ENCODE measurements at regions not wholly inside any gene's neighbourhood (a gene's known extent, or its start where the extent isn't known, plus 50 kb on each side); places are given as distances from the start of the nearest gene placed in this dataset.

DNA sequence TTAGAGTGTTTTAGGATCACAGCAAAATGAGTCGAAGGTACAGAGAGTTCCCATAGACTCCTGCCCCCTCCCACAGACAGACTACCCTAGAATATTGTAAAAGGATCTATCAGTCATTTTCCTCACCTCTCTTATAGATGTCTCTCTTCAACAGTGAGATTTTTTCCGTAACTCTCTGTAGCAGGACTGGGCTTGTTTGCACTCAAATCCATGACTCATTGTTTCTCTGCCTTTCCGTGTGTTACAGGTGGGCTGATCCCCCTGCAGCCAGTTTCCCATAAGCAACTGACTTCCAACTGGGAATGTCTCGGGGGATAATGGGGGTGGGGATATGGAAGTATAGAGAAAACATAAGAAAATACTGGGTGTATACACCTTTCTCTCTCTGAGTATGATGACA, 921.0 kb downstream of the GATA3 start:
- DNase-seq: no peak
- Histone ChIP-seq H3K36me3 (ENCODE audit: control insufficient read depth, insufficient read depth, low read length) (no peaks in the 10 kb centered on the region), H3K27ac (ENCODE audit: insufficient read depth, low read length, poor library complexity, severe bottlenecking) (no peak overlapping the region), H3K4me1 (ENCODE audit: control insufficient read depth, insufficient read depth, low read length, poor library complexity, severe bottlenecking) (no peaks in the 10 kb centered on the region), H3K9me3 (ENCODE audit: control insufficient read depth in 2 of 2, low read length in 2 of 2) (no peaks in the 10 kb centered on the region), H3K4me3 (ENCODE audit: low read depth, low read length) (no peak overlapping the region), H3K27me3 (ENCODE audit: control insufficient read depth, insufficient read depth, low read length) (no peaks in the 10 kb centered on the region)
- no peak overlapping the region for H3K27ac Mint-ChIP-seq
- no peak overlapping the region for H3K4me3 Mint-ChIP-seq
- no peaks in the 10 kb centered on the region for H3K27me3 Mint-ChIP-seq
- H3K4me1 Mint-ChIP-seq: no peaks in the 10 kb centered on the region
- ATAC-seq (ENCODE audit: low read depth in 2 of 2): no peak
- no peaks in the 10 kb centered on the region for H3K36me3 Mint-ChIP-seq
- H3K9me3 Mint-ChIP-seq: peaks cover 0 to 5% (median 0%) of the 10 kb centered on the region in 7 donors

DNA sequence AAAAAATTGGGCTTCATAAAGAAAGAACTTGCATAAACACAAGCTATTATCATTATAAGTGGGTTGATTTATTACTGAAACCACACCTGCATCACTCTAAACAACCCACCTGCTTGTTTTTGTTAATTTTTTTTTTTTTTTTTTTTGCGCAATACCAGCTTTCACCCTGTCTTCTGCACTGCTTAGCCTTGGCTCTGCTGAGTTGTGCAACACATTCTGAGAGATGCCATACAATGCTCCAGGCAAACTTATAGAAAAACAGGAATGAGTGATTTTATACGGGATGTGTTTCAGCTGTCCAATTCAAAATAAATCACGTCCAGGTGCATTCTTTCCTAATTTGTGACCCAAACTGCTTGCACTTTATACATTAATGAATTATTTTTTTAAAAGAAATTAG, 923.6 kb downstream of the GATA3 start:
- no peaks in the 10 kb centered on the region for H3K4me1 ChIP-seq (ENCODE audit: control insufficient read depth, insufficient read depth, low read length, poor library complexity, severe bottlenecking)
- Mint-ChIP-seq H3K9me3 (peaks cover 0 to 2% (median 0%) of the 10 kb centered on the region in 7 donors), H3K4me3 (no peak overlapping the region), H3K27me3 (no peaks in the 10 kb centered on the region), H3K4me1 (no peaks in the 10 kb centered on the region), H3K27ac (no peak overlapping the region), H3K36me3 (no peaks in the 10 kb centered on the region)
- H3K36me3 ChIP-seq (ENCODE audit: control insufficient read depth, insufficient read depth, low read length): no peaks in the 10 kb centered on the region
- DNase-seq (no peak), ATAC-seq (ENCODE audit: low read depth in 2 of 2) (no peak)
- no peaks in the 10 kb centered on the region for H3K9me3 ChIP-seq (ENCODE audit: control insufficient read depth in 2 of 2, low read length in 2 of 2)
- no peak overlapping the region for H3K4me3 ChIP-seq (ENCODE audit: low read depth, low read length)
- H3K27me3 ChIP-seq (ENCODE audit: control insufficient read depth, insufficient read depth, low read length): no peaks in the 10 kb centered on the region
- H3K27ac ChIP-seq (ENCODE audit: insufficient read depth, low read length, poor library complexity, severe bottlenecking): no peak overlapping the region

DNA sequence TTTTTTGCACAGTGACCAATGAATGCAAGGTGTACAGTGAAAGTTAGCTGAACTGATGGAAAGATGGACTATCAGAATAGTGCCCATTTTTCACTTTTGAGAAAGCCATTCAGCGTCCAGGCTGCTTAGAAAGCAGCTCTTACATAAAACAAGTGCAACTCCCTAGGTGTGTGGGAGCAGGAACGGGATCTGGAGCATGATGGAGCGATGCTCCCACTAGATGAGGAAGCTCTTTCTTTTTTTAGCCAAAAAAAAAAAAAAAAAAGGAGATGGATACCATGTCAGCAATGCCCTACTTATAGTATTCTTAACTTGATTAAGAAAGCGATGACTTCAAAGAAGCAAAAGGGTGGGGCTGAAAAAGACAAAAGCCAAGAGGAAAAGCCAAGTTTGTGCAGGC, 925.5 kb downstream of the GATA3 start:
- peaks cover 0 to 2% (median 0%) of the 10 kb centered on the region in 7 donors for H3K9me3 Mint-ChIP-seq
- H3K36me3 ChIP-seq (ENCODE audit: control insufficient read depth, insufficient read depth, low read length): no peaks in the 10 kb centered on the region
- H3K9me3 ChIP-seq (ENCODE audit: control insufficient read depth in 2 of 2, low read length in 2 of 2): no peaks in the 10 kb centered on the region
- DNase-seq (no peak), ATAC-seq (ENCODE audit: low read depth in 2 of 2) (no peak)
- no peak overlapping the region for H3K4me3 Mint-ChIP-seq
- no peaks in the 10 kb centered on the region for H3K36me3 Mint-ChIP-seq
- H3K4me1 ChIP-seq (ENCODE audit: control insufficient read depth, insufficient read depth, low read length, poor library complexity, severe bottlenecking): no peaks in the 10 kb centered on the region
- no peak overlapping the region for H3K4me3 ChIP-seq (ENCODE audit: low read depth, low read length)
- H3K27me3 Mint-ChIP-seq: no peaks in the 10 kb centered on the region
- H3K4me1 Mint-ChIP-seq: no peaks in the 10 kb centered on the region
- H3K27me3 ChIP-seq (ENCODE audit: control insufficient read depth, insufficient read depth, low read length): no peaks in the 10 kb centered on the region
- H3K27ac Mint-ChIP-seq: peak overlapping the region in 1 of 3 donors; percentile 9
- H3K27ac ChIP-seq (ENCODE audit: insufficient read depth, low read length, poor library complexity, severe bottlenecking): no peak overlapping the region

DNA sequence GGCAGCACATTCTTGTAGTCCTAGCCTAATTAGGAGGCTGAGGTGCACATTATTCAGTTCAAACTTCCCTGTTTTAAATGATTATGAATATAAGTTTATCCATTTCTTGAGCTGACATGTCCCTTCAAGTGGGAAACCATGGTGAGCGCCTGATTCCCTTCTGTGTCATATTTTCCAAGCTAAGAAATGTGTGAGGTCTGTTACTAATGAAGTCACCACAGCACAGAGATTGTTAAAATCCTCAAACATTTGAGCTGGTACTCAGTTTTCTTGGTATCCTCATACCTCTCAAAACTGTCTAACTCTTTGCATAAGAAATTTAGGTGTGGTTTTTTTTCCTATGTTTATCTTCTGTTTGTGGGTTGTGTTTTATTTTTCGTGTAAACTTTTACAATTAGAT, 926.8 kb downstream of the GATA3 start:
- H3K36me3 ChIP-seq (ENCODE audit: control insufficient read depth, insufficient read depth, low read length): no peaks in the 10 kb centered on the region
- Mint-ChIP-seq H3K36me3 (no peaks in the 10 kb centered on the region), H3K4me1 (no peaks in the 10 kb centered on the region), H3K9me3 (peaks cover 0 to under 1% (median 0%) of the 10 kb centered on the region in 7 donors), H3K27ac (no peak overlapping the region), H3K4me3 (no peak overlapping the region), H3K27me3 (no peaks in the 10 kb centered on the region)
- H3K9me3 ChIP-seq (ENCODE audit: control insufficient read depth in 2 of 2, low read length in 2 of 2): no peaks in the 10 kb centered on the region
- ATAC-seq (ENCODE audit: low read depth in 2 of 2) (no peak), DNase-seq (no peak)
- no peak overlapping the region for H3K27ac ChIP-seq (ENCODE audit: insufficient read depth, low read length, poor library complexity, severe bottlenecking)
- H3K4me1 ChIP-seq (ENCODE audit: control insufficient read depth, insufficient read depth, low read length, poor library complexity, severe bottlenecking): no peaks in the 10 kb centered on the region
- H3K4me3 ChIP-seq (ENCODE audit: low read depth, low read length): no peak overlapping the region
- H3K27me3 ChIP-seq (ENCODE audit: control insufficient read depth, insufficient read depth, low read length): no peaks in the 10 kb centered on the region

DNA sequence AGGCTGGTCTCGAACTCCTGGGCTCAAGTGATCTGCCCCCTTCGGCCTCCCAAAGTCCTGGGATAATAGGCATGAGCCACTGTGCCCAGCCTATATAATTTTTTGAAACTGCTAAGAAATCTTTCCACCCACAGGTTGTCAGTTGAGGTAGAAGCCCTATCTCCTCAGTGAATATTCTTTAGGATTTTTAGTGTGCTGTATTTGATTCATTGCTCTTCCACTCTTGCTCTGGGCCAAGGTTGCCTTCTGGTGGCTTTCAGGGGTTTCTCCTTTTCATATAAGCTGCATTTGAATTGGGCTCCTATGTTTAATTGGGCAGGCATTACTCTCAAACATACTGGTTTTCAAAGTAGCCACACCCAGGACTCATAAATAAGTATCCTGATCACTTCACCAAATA, 931.2 kb downstream of the GATA3 start:
- no peaks in the 10 kb centered on the region for H3K36me3 ChIP-seq (ENCODE audit: control insufficient read depth, insufficient read depth, low read length)
- no peaks in the 10 kb centered on the region for H3K9me3 ChIP-seq (ENCODE audit: control insufficient read depth in 2 of 2, low read length in 2 of 2)
- Mint-ChIP-seq H3K27me3 (no peaks in the 10 kb centered on the region), H3K9me3 (no peaks in the 10 kb centered on the region), H3K36me3 (no peaks in the 10 kb centered on the region), H3K4me3 (no peak overlapping the region), H3K27ac (no peak overlapping the region), H3K4me1 (peaks cover 0 to 3% (median under 1%) of the 10 kb centered on the region in 4 donors)
- no peak overlapping the region for H3K27ac ChIP-seq (ENCODE audit: insufficient read depth, low read length, poor library complexity, severe bottlenecking)
- no peak overlapping the region for H3K4me3 ChIP-seq (ENCODE audit: low read depth, low read length)
- no peak for ATAC-seq (ENCODE audit: low read depth in 2 of 2)
- no peak for DNase-seq
- H3K4me1 ChIP-seq (ENCODE audit: control insufficient read depth, insufficient read depth, low read length, poor library complexity, severe bottlenecking): no peaks in the 10 kb centered on the region
- H3K27me3 ChIP-seq (ENCODE audit: control insufficient read depth, insufficient read depth, low read length): no peaks in the 10 kb centered on the region

DNA sequence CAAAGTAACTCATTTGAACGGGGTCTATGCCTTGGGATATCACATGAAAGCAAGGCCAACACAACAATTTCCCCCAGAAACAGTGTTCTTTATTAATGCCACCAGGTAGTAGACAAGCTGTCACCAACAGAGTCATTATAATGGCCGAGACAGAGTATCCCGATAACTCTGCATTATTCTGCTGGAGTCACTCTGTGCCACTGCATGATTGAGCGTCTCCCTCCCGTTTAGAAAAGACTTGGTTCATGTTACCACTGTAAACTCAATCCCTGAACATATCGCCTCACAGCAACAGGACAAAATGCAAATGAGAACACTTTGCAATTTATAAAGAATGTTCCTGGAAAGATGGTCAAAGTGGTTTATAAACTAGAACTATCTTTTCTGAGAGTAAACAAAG, 932.5 kb downstream of the GATA3 start:
- no peaks in the 10 kb centered on the region for H3K4me1 ChIP-seq (ENCODE audit: control insufficient read depth, insufficient read depth, low read length, poor library complexity, severe bottlenecking)
- no peak overlapping the region for H3K4me3 ChIP-seq (ENCODE audit: low read depth, low read length)
- H3K27ac ChIP-seq (ENCODE audit: insufficient read depth, low read length, poor library complexity, severe bottlenecking): no peak overlapping the region
- Mint-ChIP-seq H3K4me3 (no peak overlapping the region), H3K36me3 (no peaks in the 10 kb centered on the region), H3K9me3 (no peaks in the 10 kb centered on the region), H3K4me1 (peaks cover 0 to 3% (median under 1%) of the 10 kb centered on the region in 4 donors), H3K27ac (no peak overlapping the region), H3K27me3 (no peaks in the 10 kb centered on the region)
- H3K36me3 ChIP-seq (ENCODE audit: control insufficient read depth, insufficient read depth, low read length): no peaks in the 10 kb centered on the region
- H3K9me3 ChIP-seq (ENCODE audit: control insufficient read depth in 2 of 2, low read length in 2 of 2): no peaks in the 10 kb centered on the region
- H3K27me3 ChIP-seq (ENCODE audit: control insufficient read depth, insufficient read depth, low read length): no peaks in the 10 kb centered on the region
- ATAC-seq (ENCODE audit: low read depth in 2 of 2) (no peak), DNase-seq (no peak)

DNA sequence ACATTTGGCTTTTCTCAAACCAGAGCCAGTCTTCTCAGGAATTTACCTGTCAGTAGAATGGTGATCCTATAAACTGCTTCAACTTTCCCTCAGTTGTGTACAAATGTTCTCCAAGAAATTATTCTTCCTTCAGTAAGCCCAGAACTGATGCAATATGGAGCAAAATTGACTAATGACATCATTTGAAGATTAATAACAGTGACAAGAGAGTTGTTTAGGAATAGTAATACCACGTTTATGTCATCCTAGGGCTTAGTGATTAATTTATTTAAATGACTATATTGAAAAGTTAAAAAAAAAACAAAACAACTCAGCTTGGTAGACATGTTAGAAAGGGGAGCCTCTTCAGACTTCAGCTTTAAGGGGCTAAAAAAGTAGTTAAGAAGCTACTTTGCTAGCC, 933.2 kb downstream of the GATA3 start:
- no peak overlapping the region for H3K27ac ChIP-seq (ENCODE audit: insufficient read depth, low read length, poor library complexity, severe bottlenecking)
- H3K27ac Mint-ChIP-seq: no peak overlapping the region
- peaks cover 0 to 3% (median under 1%) of the 10 kb centered on the region in 4 donors for H3K4me1 Mint-ChIP-seq
- H3K27me3 Mint-ChIP-seq: no peaks in the 10 kb centered on the region
- no peak overlapping the region for H3K4me3 ChIP-seq (ENCODE audit: low read depth, low read length)
- ATAC-seq (ENCODE audit: low read depth in 2 of 2) (no peak), DNase-seq (no peak)
- H3K9me3 ChIP-seq (ENCODE audit: control insufficient read depth in 2 of 2, low read length in 2 of 2): no peaks in the 10 kb centered on the region
- H3K36me3 ChIP-seq (ENCODE audit: control insufficient read depth, insufficient read depth, low read length): no peaks in the 10 kb centered on the region
- no peaks in the 10 kb centered on the region for H3K9me3 Mint-ChIP-seq
- H3K36me3 Mint-ChIP-seq: no peaks in the 10 kb centered on the region
- no peaks in the 10 kb centered on the region for H3K4me1 ChIP-seq (ENCODE audit: control insufficient read depth, insufficient read depth, low read length, poor library complexity, severe bottlenecking)
- H3K27me3 ChIP-seq (ENCODE audit: control insufficient read depth, insufficient read depth, low read length): no peaks in the 10 kb centered on the region
- H3K4me3 Mint-ChIP-seq: no peak overlapping the region

DNA sequence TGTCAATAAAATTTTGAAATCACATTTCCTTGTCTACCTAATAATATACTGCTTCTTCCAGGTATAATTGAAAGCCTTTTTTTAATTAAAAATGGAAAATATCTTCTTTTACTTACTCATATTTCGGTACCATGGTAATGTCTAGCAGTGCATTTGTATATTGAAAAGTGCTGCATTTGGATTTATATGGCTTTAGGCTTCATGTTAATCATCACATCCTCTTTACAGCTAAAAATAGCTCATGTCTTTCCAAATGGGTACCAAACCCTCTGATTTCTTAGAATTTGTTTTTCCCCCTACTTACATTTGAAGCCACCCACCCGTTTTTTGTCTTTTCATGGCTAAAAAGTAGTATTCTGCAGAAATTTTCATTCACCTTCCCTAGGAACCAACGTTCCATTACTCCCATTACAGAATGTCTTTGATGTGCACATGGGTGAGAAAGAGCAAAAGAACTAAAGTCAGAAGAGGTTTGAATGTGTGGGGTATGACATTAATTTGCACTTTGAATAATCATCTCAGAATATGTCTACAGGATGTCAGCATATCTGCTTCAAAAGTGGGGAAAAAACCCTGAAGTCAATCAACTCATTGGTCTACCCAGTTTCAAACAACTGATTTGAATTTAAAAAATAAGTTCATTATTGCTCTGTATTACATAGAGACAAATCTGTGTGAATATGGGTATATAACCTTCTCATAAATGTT, 935.9 kb downstream of the GATA3 start:
- Mint-ChIP-seq H3K4me3 (no peak overlapping the region), H3K9me3 (no peaks in the 10 kb centered on the region), H3K4me1 (peaks cover 0 to 7% (median under 1%) of the 10 kb centered on the region in 4 donors), H3K27me3 (no peaks in the 10 kb centered on the region), H3K36me3 (no peaks in the 10 kb centered on the region), H3K27ac (no peak overlapping the region)
- no peaks in the 10 kb centered on the region for H3K9me3 ChIP-seq (ENCODE audit: control insufficient read depth in 2 of 2, low read length in 2 of 2)
- no peak overlapping the region for H3K4me3 ChIP-seq (ENCODE audit: low read depth, low read length)
- H3K27me3 ChIP-seq (ENCODE audit: control insufficient read depth, insufficient read depth, low read length): no peaks in the 10 kb centered on the region
- ATAC-seq (ENCODE audit: low read depth in 2 of 2) (no peak), DNase-seq (no peak)
- H3K36me3 ChIP-seq (ENCODE audit: control insufficient read depth, insufficient read depth, low read length): no peaks in the 10 kb centered on the region
- H3K27ac ChIP-seq (ENCODE audit: insufficient read depth, low read length, poor library complexity, severe bottlenecking): no peak overlapping the region
- no peaks in the 10 kb centered on the region for H3K4me1 ChIP-seq (ENCODE audit: control insufficient read depth, insufficient read depth, low read length, poor library complexity, severe bottlenecking)
